B cell (primary cell): ENCODE measurements at regions not wholly inside any gene's neighbourhood (a gene's known extent, or its start where the extent isn't known, plus 50 kb on each side); places are given as distances from the start of the nearest gene placed in this dataset.

Experiments
- ATAC-seq: fragments of 200-7000 bp; cut with Tn5 transposase; one replicate; pipeline ENCODE4 v1.10.0; 2021; ENCODE audit warnings: low read depth, mild to moderate bottlenecking, moderate number of reproducible peaks, moderate library complexity
- CTCF ChIA-PET: fragments of 350-600 bp; sonication (Branson Sonifier 250); formaldehyde crosslinking; loops from one replicate; lab custom pipeline; 2021; ENCODE audit warnings: antibody characterized with exemption, inconsistent platforms; lab: Charles Lee
- POLR2A ChIA-PET: fragments of 350-600 bp; sonication (Branson Sonifier 250); formaldehyde crosslinking; loops from one replicate; lab custom pipeline; 2021; ENCODE audit warnings: antibody characterized with exemption; lab: Charles Lee
- DNase-seq: peaks from one replicate; pipeline ENCODE4 v3.0.0; 2013
- H2AFZ ChIP-seq: 2 replicates; pipeline ENCODE4 v1.6.1; 2012; ENCODE audit warnings: mild to moderate bottlenecking, low read depth, low read length; ENCODE audit not compliant: insufficient read depth, poor library complexity, severe bottlenecking
- H3K27ac ChIP-seq, 2 donors: 1 replicate in 1 of 2; 2 replicates in 1 of 2; pipeline ENCODE4 v1.5.1; 2012 to 2013; ENCODE audit warnings: low read length in 2 of 2, mild to moderate bottlenecking in 2 of 2, moderate library complexity in 1 of 2
- H3K27me3 ChIP-seq, 4 experiments: fragments of 200-600 bp in 1 of 4; sonication (generic) in 1 of 4; replicated peaks in 1 of 4; 1 replicate in 2 of 4; 2 replicates in 2 of 4; pipeline versions ENCODE4 v1.6.1 to v1.7.0; 2013 to 2016; ENCODE audit warnings: low read length in 3 of 4, mild to moderate bottlenecking in 2 of 4, mixed read lengths in 1 of 4, moderate library complexity in 1 of 4; ENCODE audit not compliant: insufficient read depth in 4 of 4, control insufficient read depth in 3 of 4; ENCODE audit errors: control extremely low read depth in 1 of 4
- H3K36me3 ChIP-seq, 2 experiments: replicated peaks in 1 of 2; 1 replicate in 1 of 2; 2 replicates in 1 of 2; pipeline versions ENCODE4 v1.6.1 to v1.7.1; 2013; ENCODE audit warnings: low read length in 1 of 2; ENCODE audit not compliant: insufficient read depth in 2 of 2, control insufficient read depth in 1 of 2; ENCODE audit errors: control extremely low read depth in 1 of 2, extremely low read depth in 1 of 2
- H3K4me1 ChIP-seq, 2 donors: fragments of 200-600 bp in 1 of 2; sonication (generic) in 1 of 2; 1 replicate in 1 of 2; 2 replicates in 1 of 2; pipeline versions ENCODE4 v1.5.1 to v1.6.1; 2013 to 2017; ENCODE audit warnings: low read length in 2 of 2; ENCODE audit not compliant: control insufficient read depth in 2 of 2, insufficient read depth in 2 of 2
- H3K4me2 ChIP-seq: replicated peaks from 2 replicates; pipeline ENCODE3; 2012; ENCODE audit warnings: mild to moderate bottlenecking, low read depth, low read length; ENCODE audit not compliant: poor library complexity, severe bottlenecking
- H3K4me3 ChIP-seq, 5 experiments: fragments of 200-600 bp in 1 of 5; sonication (generic) in 1 of 5; 1 replicate in 3 of 5; 2 replicates in 2 of 5; pipeline versions ENCODE4 v1.5.1 to v1.7.0; 2011 to 2016; ENCODE audit warnings: low read length in 4 of 5, mild to moderate bottlenecking in 4 of 5, low read depth in 2 of 5, control low read depth in 1 of 5, moderate library complexity in 1 of 5; ENCODE audit not compliant: insufficient read depth in 1 of 5; ENCODE audit errors: control extremely low read depth in 1 of 5, extremely low read depth in 1 of 5
- H3K79me2 ChIP-seq: fragments of 200-600 bp; sonication (generic); one replicate; pipeline ENCODE4 v1.6.0; 2016; ENCODE audit warnings: low read length; ENCODE audit not compliant: control insufficient read depth, insufficient read depth
- H3K9ac ChIP-seq: fragments of 200-600 bp; sonication (generic); 2 replicates; pipeline ENCODE4 v1.6.1; 2017; ENCODE audit warnings: mild to moderate bottlenecking, low read length, moderate library complexity
- H3K9me3 ChIP-seq, 3 donors: one replicate each; pipeline versions ENCODE4 v1.6.1 to v1.7.1; 2013; ENCODE audit warnings: low read length in 2 of 3; ENCODE audit not compliant: control insufficient read depth in 2 of 3, insufficient read depth in 1 of 3; ENCODE audit errors: control extremely low read depth in 1 of 3
- H4K20me1 ChIP-seq: 2 replicates; pipeline ENCODE4 v1.6.0; 2012; ENCODE audit warnings: mild to moderate bottlenecking, low read length; ENCODE audit not compliant: insufficient read depth, control insufficient read depth, poor library complexity, severe bottlenecking
- H3K27ac Mint-ChIP-seq: one replicate; pipeline ENCODE4 v1.8.0; 2021; ENCODE audit warnings: mixed read lengths
- H3K27me3 Mint-ChIP-seq: one replicate; pipeline ENCODE4 v1.8.0; 2021; ENCODE audit warnings: mixed read lengths
- H3K4me1 Mint-ChIP-seq: one replicate; pipeline ENCODE4 v1.8.0; 2021; ENCODE audit warnings: mixed read lengths
- H3K4me3 Mint-ChIP-seq: one replicate; pipeline ENCODE4 v1.8.0; 2021; ENCODE audit warnings: mixed read lengths
- H3K9me3 Mint-ChIP-seq: one replicate; pipeline ENCODE4 v1.8.0; 2022; ENCODE audit warnings: mixed read lengths; ENCODE audit not compliant: insufficient read depth
- CTCF ChIP-seq: fragments of 200-600 bp; IDR thresholded peaks from one replicate; pipeline ENCODE4 v1.8.0; 2022; ENCODE audit warnings: antibody characterized with exemption, mild to moderate bottlenecking
- EZH2 ChIP-seq: IDR thresholded peaks from 2 replicates; pipeline ENCODE4 v1.6.1; 2012; ENCODE audit warnings: borderline replicate concordance, low read depth, mild to moderate bottlenecking, moderate library complexity, low read length; ENCODE audit not compliant: insufficient read depth, poor library complexity, severe bottlenecking
- WGBS: methylation state at CpG from one replicate; pipeline ENCODE4 v1.1.5; 2013; ENCODE audit warnings: missing lambda C conversion rate; ENCODE audit not compliant: insufficient coverage; 5-methylcytosine and 5-hydroxymethylcytosine counted together
- intact Hi-C: fragments of 100-400 bp; cut with micrococcal nuclease; formaldehyde crosslinking; loops from one replicate; pipeline ENCODE4 v1.10.0; 2022

GRCh38 chr9:129307227-129307970, 129.3 kb upstream of the IER5L start:
- intact Hi-C loops, result no loop called here
- Histone ChIP-seq H3K27ac (no peak overlapping the region), H3K4me3 (no peak overlapping the region), H3K79me2 (no peaks in the 10 kb centered on the region), H4K20me1 (no peaks in the 10 kb centered on the region), H3K36me3 (no peaks in the 10 kb centered on the region), H3K4me2 (no peak overlapping the region), H3K4me1 (no peaks in the 10 kb centered on the region), H3K27me3 (peaks cover 0 to 5% (median 0%) of the 10 kb centered on the region in 4 experiments), H3K9me3 (peaks cover 0 to 17% (median under 1%) of the 10 kb centered on the region in 3 donors), H3K9ac (no peak overlapping the region), H2AFZ (no peak overlapping the region)
- H3K9me3 Mint-ChIP-seq, result no peaks in the 10 kb centered on the region
- CTCF ChIA-PET, result interaction anchor here (0.6 to 1.1 kb wide), 2 partner anchors 279 to 888 kb away, joined by 3 read pairs; no protein-coding TSS in a partner anchor
- H3K4me1 Mint-ChIP-seq, result no peaks in the 10 kb centered on the region
- TF ChIP-seq CTCF (no peak), EZH2 (no peak)
- POLR2A ChIA-PET, result interaction anchor here (0.7 kb wide), 1 partner anchor 1287 kb away, joined by 3 read pairs; no protein-coding TSS in a partner anchor
- DNase-seq (no peak), ATAC-seq (no peak)
- H3K4me3 Mint-ChIP-seq, result no peak overlapping the region
- WGBS, result 87% methylated on average over 7 of the region's 13 CpGs
- no peak overlapping the region for H3K27ac Mint-ChIP-seq
- H3K27me3 Mint-ChIP-seq, result peaks cover 30% of the 10 kb centered on the region

- H3K9ac ChIP-seq, result no peak overlapping the region
- TF ChIP-seq CTCF (no peak), EZH2 (no peak)
- CTCF ChIA-PET, result interaction anchor here (0.6 to 1.1 kb wide), 2 partner anchors 280 to 887 kb away, joined by 3 read pairs; no protein-coding TSS in a partner anchor
- Mint-ChIP-seq H3K27me3 (peaks cover 34% of the 10 kb centered on the region), H3K27ac (no peak overlapping the region), H3K4me1 (no peaks in the 10 kb centered on the region), H3K4me3 (no peak overlapping the region), H3K9me3 (no peaks in the 10 kb centered on the region)
- WGBS, result 89% methylated on average over 11 of the region's 13 CpGs
- no peak overlapping the region for H2AFZ ChIP-seq
- H4K20me1 ChIP-seq, result no peaks in the 10 kb centered on the region
- H3K79me2 ChIP-seq, result no peaks in the 10 kb centered on the region
- ATAC-seq (no peak), DNase-seq (no peak)
- peaks cover 0 to 7% (median 0%) of the 10 kb centered on the region in 4 experiments for H3K27me3 ChIP-seq
- H3K4me1 ChIP-seq, result no peaks in the 10 kb centered on the region
- no peak overlapping the region for H3K4me3 ChIP-seq
- H3K9me3 ChIP-seq, result peaks cover 0 to 17% (median 7%) of the 10 kb centered on the region in 3 donors
- no peak overlapping the region for H3K27ac ChIP-seq
- intact Hi-C loops, result no loop called here
- POLR2A ChIA-PET, result no interaction called here
- H3K36me3 ChIP-seq, result no peaks in the 10 kb centered on the region
- H3K4me2 ChIP-seq, result no peak overlapping the region
Observed at GRCh38 chr9:129306318-129306973, 128.4 kb upstream of the IER5L start.
